Osteoblast (primary cell): ENCODE measurements at regions not wholly inside any gene's neighbourhood (a gene's known extent, or its start where the extent isn't known, plus 50 kb on each side); places are given as distances from the start of the nearest gene placed in this dataset. TPM values are rescaled to one million over a fixed set of nuclear protein-coding genes. Genes with fewer than 3 reads are reported as not detected.

Experiments used
- DNase-seq: peaks from one replicate; pipeline ENCODE4 v3.0.0; 2011; ENCODE audit warnings: low spot score, mixed read lengths; ENCODE audit not compliant: insufficient read length; ENCODE audit errors: missing footprints
- H2AFZ ChIP-seq: 2 replicates; pipeline ENCODE4 v1.6.0; 2011; ENCODE audit warnings: mild to moderate bottlenecking, low read length
- H3K27ac ChIP-seq: 2 replicates; pipeline ENCODE4 v1.5.1; 2011; ENCODE audit warnings: mild to moderate bottlenecking, low read depth, low read length, moderate library complexity
- H3K27me3 ChIP-seq: 2 replicates; pipeline ENCODE4 v1.6.0; 2012; ENCODE audit warnings: mild to moderate bottlenecking, control low read depth, inconsistent platforms, low read length, moderate library complexity; ENCODE audit not compliant: insufficient read depth
- H3K36me3 ChIP-seq: 2 replicates; pipeline ENCODE4 v1.5.1; 2011; ENCODE audit warnings: mild to moderate bottlenecking, low read length, control low read depth, moderate library complexity; ENCODE audit not compliant: insufficient read depth
- H3K4me1 ChIP-seq: 2 replicates; pipeline ENCODE4 v1.5.1; 2011; ENCODE audit warnings: mild to moderate bottlenecking, low read length, control low read depth, moderate library complexity; ENCODE audit not compliant: insufficient read depth
- H3K4me2 ChIP-seq: 2 replicates; pipeline ENCODE4 v1.6.0; 2011; ENCODE audit warnings: mild to moderate bottlenecking, low read length; ENCODE audit not compliant: insufficient read depth
- H3K4me3 ChIP-seq: fragments of 200-600 bp; sonication (generic); 3 replicates; pipeline ENCODE4 v1.5.1; 2012; ENCODE audit warnings: mild to moderate bottlenecking, low read length, inconsistent platforms; ENCODE audit not compliant: insufficient read depth
- H3K79me2 ChIP-seq: 2 replicates; pipeline ENCODE4 v1.6.0; 2012; ENCODE audit warnings: mild to moderate bottlenecking, low read length, control low read depth, inconsistent platforms; ENCODE audit not compliant: insufficient read depth
- H3K9me3 ChIP-seq: 2 replicates; pipeline ENCODE4 v1.5.1; 2011; ENCODE audit warnings: low read depth, low read length, control low read depth
- H4K20me1 ChIP-seq: 2 replicates; pipeline ENCODE4 v1.6.0; 2012; ENCODE audit warnings: mild to moderate bottlenecking, low read length, control low read depth; ENCODE audit not compliant: insufficient read depth
- CTCF ChIP-seq: IDR thresholded peaks from 2 replicates; pipeline ENCODE4 v1.5.1; 2011; ENCODE audit warnings: mild to moderate bottlenecking, low read depth, low read length, moderate library complexity; ENCODE audit errors: extremely low read depth
- small RNA-seq: library from RNA; depleted of rRNA; stranded (forward); fragments of <200 nt; gene quantifications from one replicate; pipeline ENCODE3, GENCODE V24; 2012

GRCh38 chrX:22922961-22923360 is 76.8 kb upstream of the DDX53 start:
- no peak overlapping the region for H3K4me2 ChIP-seq
- no peaks in the 10 kb centered on the region for H4K20me1 ChIP-seq
- H3K27me3 ChIP-seq, result no peaks in the 10 kb centered on the region
- no peaks in the 10 kb centered on the region for H3K9me3 ChIP-seq
- DNase-seq, result no peak
- peaks cover 4% of the 10 kb centered on the region for H3K4me1 ChIP-seq
- H3K79me2 ChIP-seq, result no peaks in the 10 kb centered on the region
- no peak for TF ChIP-seq CTCF
- H3K36me3 ChIP-seq, result no peaks in the 10 kb centered on the region
- no peak overlapping the region for H3K27ac ChIP-seq
- no peak overlapping the region for H2AFZ ChIP-seq
- H3K4me3 ChIP-seq, result no peak overlapping the region

- no peak for DNase-seq
- no peaks in the 10 kb centered on the region for H3K4me1 ChIP-seq
- no peak overlapping the region for H3K4me2 ChIP-seq
- H3K4me3 ChIP-seq, result no peak overlapping the region
- H3K79me2 ChIP-seq, result no peaks in the 10 kb centered on the region
- no peak overlapping the region for H3K27ac ChIP-seq
- H3K27me3 ChIP-seq, result no peaks in the 10 kb centered on the region
- no peaks in the 10 kb centered on the region for H4K20me1 ChIP-seq
- TF ChIP-seq CTCF, result no peak
- no peak overlapping the region for H2AFZ ChIP-seq
- H3K36me3 ChIP-seq, result no peaks in the 10 kb centered on the region
- no peaks in the 10 kb centered on the region for H3K9me3 ChIP-seq
These were observed 65.1 kb upstream of the DDX53 start for GRCh38 chrX:22934640-22935039.

GRCh38 chrX:22944945-22945344 is 54.8 kb upstream of the DDX53 start:
- H3K79me2 ChIP-seq, result no peaks in the 10 kb centered on the region
- H4K20me1 ChIP-seq, result no peaks in the 10 kb centered on the region
- no peak overlapping the region for H3K4me2 ChIP-seq
- no peak overlapping the region for H3K27ac ChIP-seq
- no peak for TF ChIP-seq CTCF
- no peaks in the 10 kb centered on the region for H3K4me1 ChIP-seq
- no peaks in the 10 kb centered on the region for H3K9me3 ChIP-seq
- no peaks in the 10 kb centered on the region for H3K36me3 ChIP-seq
- H3K4me3 ChIP-seq, result no peak overlapping the region
- no peaks in the 10 kb centered on the region for H3K27me3 ChIP-seq
- no peak overlapping the region for H2AFZ ChIP-seq
- no peak for DNase-seq

Small RNA genes lying in the stretch of these regions (small RNA-seq; reads per million reads assigned to genes)
- not detected for gene RNU6-266P
